Astrocyte (in vitro differentiated cells and primary cell): ENCODE measurements at regions not wholly inside any gene's neighbourhood (a gene's known extent, or its start where the extent isn't known, plus 50 kb on each side); places are given as distances from the start of the nearest gene placed in this dataset.

Experiments used
- CTCF ChIP-seq: IDR thresholded peaks from 2 replicates; pipeline ENCODE4 v1.5.1; 2011; ENCODE audit warnings: low read depth, mild to moderate bottlenecking, inconsistent platforms, low read length, moderate library complexity; ENCODE audit not compliant: insufficient read depth
- EZH2 ChIP-seq: IDR thresholded peaks from 2 replicates; pipeline ENCODE4 v1.6.1; 2012; ENCODE audit warnings: mild to moderate bottlenecking, low read length, inconsistent platforms; ENCODE audit not compliant: insufficient read depth

- TF ChIP-seq CTCF (no peak), EZH2 (no peak)
Measured at GRCh38 chrX:121585626-121586025, 538.2 kb downstream of the GLUD2 start.
